Lower leg skin (tissue), 4 donors: ENCODE measurements at regions not wholly inside any gene's neighbourhood (a gene's known extent, or its start where the extent isn't known, plus 50 kb on each side); places are given as distances from the start of the nearest gene placed in this dataset.

Experiments
- DNase-seq, 2 donors: peaks; one replicate each; pipeline ENCODE4 v3.0.0-alpha.2; 2019; ENCODE audit warnings: low spot score in 2 of 2
- H3K4me3 ChIP-seq: fragments of 200-600 bp; sonication (generic); 2 replicates; pipeline ENCODE4 v1.5.1; 2017; ENCODE audit warnings: mild to moderate bottlenecking, low read depth; ENCODE audit not compliant: poor library complexity, severe bottlenecking
- POLR2A ChIP-seq, 2 donors: fragments of 450-650 bp; IDR thresholded peaks; one replicate each; pipeline ENCODE4 v1.6.1; 2016 to 2017; ENCODE audit warnings: antibody characterized with exemption in 2 of 2, mild to moderate bottlenecking in 1 of 2, moderate library complexity in 1 of 2
- WGBS, 2 donors: methylation state at CpG; one replicate each; pipeline ENCODE4 v1.1.5; 2018; 5-methylcytosine and 5-hydroxymethylcytosine counted together
- intact Hi-C: fragments of 100-400 bp; cut with DNase I; formaldehyde crosslinking; loops from one replicate; pipeline ENCODE4 v1.15.0; 2023; ENCODE audit warnings: low total_unique reads
- TF ChIP-seq, protein P1 (sequence below), 3 donors: fragments of 450-650 bp; IDR thresholded peaks; one replicate each; pipeline ENCODE4 v1.5.1; 2016; ENCODE audit warnings: antibody characterized with exemption in 3 of 3, mild to moderate bottlenecking in 3 of 3, moderate library complexity in 2 of 3

GRCh38 chr2:182646763-182647498 is 69.1 kb upstream of the DNAJC10 start:
- no peak for DNase-seq
- intact Hi-C loops = no loop called here
- TF ChIP-seq, protein P1, sequence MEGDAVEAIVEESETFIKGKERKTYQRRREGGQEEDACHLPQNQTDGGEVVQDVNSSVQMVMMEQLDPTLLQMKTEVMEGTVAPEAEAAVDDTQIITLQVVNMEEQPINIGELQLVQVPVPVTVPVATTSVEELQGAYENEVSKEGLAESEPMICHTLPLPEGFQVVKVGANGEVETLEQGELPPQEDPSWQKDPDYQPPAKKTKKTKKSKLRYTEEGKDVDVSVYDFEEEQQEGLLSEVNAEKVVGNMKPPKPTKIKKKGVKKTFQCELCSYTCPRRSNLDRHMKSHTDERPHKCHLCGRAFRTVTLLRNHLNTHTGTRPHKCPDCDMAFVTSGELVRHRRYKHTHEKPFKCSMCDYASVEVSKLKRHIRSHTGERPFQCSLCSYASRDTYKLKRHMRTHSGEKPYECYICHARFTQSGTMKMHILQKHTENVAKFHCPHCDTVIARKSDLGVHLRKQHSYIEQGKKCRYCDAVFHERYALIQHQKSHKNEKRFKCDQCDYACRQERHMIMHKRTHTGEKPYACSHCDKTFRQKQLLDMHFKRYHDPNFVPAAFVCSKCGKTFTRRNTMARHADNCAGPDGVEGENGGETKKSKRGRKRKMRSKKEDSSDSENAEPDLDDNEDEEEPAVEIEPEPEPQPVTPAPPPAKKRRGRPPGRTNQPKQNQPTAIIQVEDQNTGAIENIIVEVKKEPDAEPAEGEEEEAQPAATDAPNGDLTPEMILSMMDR (IDR thresholded peaks at IDR 0.05) = no peak
- no peak for TF ChIP-seq POLR2A (IDR thresholded peaks at IDR 0.05)
- WGBS, 2 donors = 79 to 85% methylated on average over 5 of the region's 5 CpGs
- no peak overlapping the region for H3K4me3 ChIP-seq

DNA sequence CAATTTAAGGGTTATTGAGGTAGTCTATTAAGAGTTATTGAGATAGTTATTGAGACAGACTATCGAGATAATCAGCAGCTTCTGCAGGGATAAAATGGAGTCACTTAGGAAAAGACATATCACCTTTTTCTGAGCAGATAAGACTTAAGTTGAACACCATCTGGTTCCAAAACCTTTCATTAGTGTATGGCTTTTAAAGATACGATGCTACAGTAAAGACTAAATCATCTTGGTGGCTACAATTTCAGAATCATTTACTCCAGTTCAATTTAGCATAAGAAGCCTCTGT is 68.6 kb upstream of the DNAJC10 start:
- no peak for DNase-seq

DNA sequence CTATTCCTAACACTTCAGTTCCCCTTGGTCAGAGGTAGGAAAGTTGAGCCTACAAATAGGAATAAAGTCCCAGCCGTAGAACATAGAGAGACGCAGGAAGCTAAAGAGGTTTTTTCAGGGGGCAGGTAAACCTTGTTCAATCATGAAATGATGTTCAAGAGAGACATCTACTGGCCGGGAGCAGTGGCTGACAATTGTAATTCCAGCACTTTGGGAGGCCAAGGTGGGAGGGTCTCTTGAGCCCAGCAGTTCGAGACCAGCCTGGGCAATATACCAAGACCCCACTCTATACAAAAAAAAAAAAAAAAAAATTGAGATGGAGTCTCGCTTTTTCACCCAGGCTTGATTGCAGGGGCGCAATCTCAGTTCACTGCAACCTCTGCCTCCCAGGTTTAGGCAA is 66.7 kb upstream of the DNAJC10 start:
- no peak for DNase-seq
- TF ChIP-seq, protein P1 (IDR thresholded peaks at IDR 0.05) = no peak
- no peak for TF ChIP-seq POLR2A (IDR thresholded peaks at IDR 0.05)
- no peak overlapping the region for H3K4me3 ChIP-seq
- intact Hi-C loops = no loop called here
- 63 to 82% methylated on average over 6 of the region's 6 CpGs for WGBS, 2 donors

More for the DNA sequence above, 68.6 kb upstream of the DNAJC10 start:
- intact Hi-C loops = no loop called here
- TF ChIP-seq, protein P1 (IDR thresholded peaks at IDR 0.05) = no peak
- no peak for TF ChIP-seq POLR2A (IDR thresholded peaks at IDR 0.05)
- 78 to 85% methylated on average over 2 of the region's 2 CpGs for WGBS, 2 donors
- H3K4me3 ChIP-seq = no peak overlapping the region

DNA sequence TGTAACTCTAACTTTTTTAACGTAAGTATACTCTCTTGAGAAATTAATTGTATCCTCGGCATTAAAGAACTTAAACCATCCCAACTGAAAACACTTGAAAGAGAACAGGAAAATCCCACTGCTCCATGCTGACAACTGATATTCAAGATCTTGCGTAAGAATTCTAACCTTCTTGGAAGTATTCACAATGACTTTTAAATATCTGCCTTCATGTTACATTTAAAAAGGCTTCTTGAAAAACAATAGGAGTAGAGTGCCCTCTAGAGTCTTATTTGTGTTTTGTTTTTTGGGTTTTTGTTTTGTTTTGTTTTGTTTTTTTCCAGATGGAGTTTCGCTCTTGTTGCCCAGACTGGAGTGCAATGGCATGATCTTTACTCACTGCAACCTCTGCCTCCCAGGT is 65.4 kb upstream of the DNAJC10 start:
- DNase-seq = no peak
- WGBS, 2 donors = 37 to 56% methylated on average over 4 of the region's 4 CpGs
- H3K4me3 ChIP-seq = no peak overlapping the region
- intact Hi-C loops = loop anchor here (10.0 kb wide), 1 partner anchor 466 kb away; no protein-coding TSS in a partner anchor
- TF ChIP-seq POLR2A (IDR thresholded peaks at IDR 0.05) = no peak
- TF ChIP-seq, protein P1 (IDR thresholded peaks at IDR 0.05) = no peak

- DNase-seq = no peak
- intact Hi-C loops = loop anchor here (10.0 kb wide), 1 partner anchor 468 kb away; no protein-coding TSS in a partner anchor
- H3K4me3 ChIP-seq = no peak overlapping the region
- no peak for TF ChIP-seq POLR2A (IDR thresholded peaks at IDR 0.05)
- TF ChIP-seq, protein P1 (IDR thresholded peaks at IDR 0.05) = no peak
- 60 to 73% methylated on average over 6 of the region's 6 CpGs for WGBS, 2 donors
Measured at GRCh38 chr2:182652326-182652725, 63.7 kb upstream of the DNAJC10 start.

GRCh38 chr2:182655750-182656149 is 60.3 kb upstream of the DNAJC10 start:
- H3K4me3 ChIP-seq = no peak overlapping the region
- intact Hi-C loops = loop anchor here (10.0 kb wide), 1 partner anchor 471 kb away; no protein-coding TSS in a partner anchor
- no peak for DNase-seq
- WGBS, 2 donors = 32 to 54% methylated on average over 1 of the region's 1 CpG
- TF ChIP-seq, protein P1 (IDR thresholded peaks at IDR 0.05) = no peak
- TF ChIP-seq POLR2A (IDR thresholded peaks at IDR 0.05) = no peak
